ENCODE measurements at regions not wholly inside any gene's neighbourhood (a gene's known extent, or its start where the extent isn't known, plus 50 kb on each side); places are given as distances from the start of the nearest gene placed in this dataset.

- Histone ChIP-seq H4K20me1 (ENCODE audit: control insufficient read depth, insufficient read depth, insufficient read length) (no peaks in the 10 kb centered on the region), H3K79me1 (ENCODE audit: insufficient read depth, low read depth, low read length, poor library complexity, severe bottlenecking) (no peaks in the 10 kb centered on the region), H2BK120ac (ENCODE audit: low read depth, low read length, poor library complexity, severe bottlenecking) (no peak overlapping the region), H4K8ac (replicated peaks; ENCODE audit: insufficient read length, low read depth, low read length) (no peak overlapping the region), H2BK5ac (ENCODE audit: insufficient read length, low read length) (no peak overlapping the region), H3T11ph (ENCODE audit: low read length) (no peak overlapping the region), H2AFZ (ENCODE audit: low read length) (no peak overlapping the region), H3K4me1 (ENCODE audit: insufficient read depth, low read length) (no peaks in the 10 kb centered on the region), H3K9me3 (ENCODE audit: control insufficient read depth, low read depth, low read length) (no peaks in the 10 kb centered on the region), H3K18ac (ENCODE audit: insufficient read length, low read depth, low read length) (no peak overlapping the region), H3K27ac (ENCODE audit: insufficient read length, low read depth, low read length) (no peak overlapping the region), H4K5ac (ENCODE audit: insufficient read length, low read depth, low read length) (no peak overlapping the region), H3K23ac (ENCODE audit: insufficient read length, low read depth, low read length) (no peak overlapping the region), H2BK20ac (ENCODE audit: low read depth, low read length, poor library complexity, severe bottlenecking) (no peak overlapping the region), H2BK12ac (ENCODE audit: insufficient read length, low read depth, low read length) (no peak overlapping the region), H3K14ac (ENCODE audit: insufficient read depth, low read length) (no peak overlapping the region), H2AK5ac (ENCODE audit: insufficient read length, low read length) (no peak overlapping the region), H3K79me2 (ENCODE audit: insufficient read depth, low read length) (no peaks in the 10 kb centered on the region), H4K91ac (ENCODE audit: insufficient read length, low read depth, low read length) (no peak overlapping the region), H3K56ac (ENCODE audit: insufficient read length, low read depth, low read length) (no peak overlapping the region), H3K23me2 (ENCODE audit: insufficient read length, low read depth, low read length, poor library complexity, severe bottlenecking) (no peaks in the 10 kb centered on the region), H3K4me2 (ENCODE audit: insufficient read depth, insufficient read length, low read length) (no peak overlapping the region), H3K27me3 (ENCODE audit: insufficient read depth, low read length) (no peaks in the 10 kb centered on the region), H3K9ac (ENCODE audit: extremely low read depth, insufficient read length, low read length) (no peak overlapping the region), H2BK15ac (ENCODE audit: low read depth, low read length) (no peak overlapping the region), H3K4ac (ENCODE audit: low read depth, low read length) (no peak overlapping the region)
- H3K9me3 Mint-ChIP-seq, result peaks cover 0 to 3% of the 10 kb centered on the region in 2 experiments; a peak in 2 of 5 replicates
- H3K27me3 Mint-ChIP-seq (ENCODE audit: low read depth), result no peaks in the 10 kb centered on the region
- peaks cover 0 to 6% (median 1%) of the 10 kb centered on the region in 3 experiments; a peak in 1 of 7 replicates for H3K36me3 Mint-ChIP-seq (ENCODE audit: insufficient read depth in 1 of 3, low read depth in 3 of 3)
- no peaks in the 10 kb centered on the region for H3K4me1 Mint-ChIP-seq
- TF ChIP-seq CTCF (conservative IDR thresholded peaks at IDR 0.05), result no peak
- no peak overlapping the region for H3K27ac Mint-ChIP-seq
- no peak for DNase-seq
- no peak overlapping the region for H3K4me3 Mint-ChIP-seq
These were observed 408.4 kb downstream of the ARAP2 start for GRCh38 chr4:35835893-35836292.

Data from H9 (cell line).